Bronchial epithelial cell (primary cell): ENCODE measurements at regions not wholly inside any gene's neighbourhood (a gene's known extent, or its start where the extent isn't known, plus 50 kb on each side); places are given as distances from the start of the nearest gene placed in this dataset.

ENCODE experiments used
- DNase-seq: peaks from one replicate; pipeline ENCODE4 v3.0.0-alpha.2; 2010; ENCODE audit warnings: low read depth
- FAIRE-seq: peaks from 2 replicates; lab custom pipeline; 2011; peaks lifted over from hg19 to GRCh38; lab: Jason Lieb, UNC
- H3K27me3 ChIP-seq: 2 replicates; pipeline ENCODE4 v1.5.1; 2011; ENCODE audit warnings: low read length; ENCODE audit not compliant: control insufficient read depth, insufficient read depth
- H3K36me3 ChIP-seq: 2 replicates; pipeline ENCODE4 v1.5.1; 2011; ENCODE audit warnings: low read length; ENCODE audit not compliant: control insufficient read depth, insufficient read depth
- H3K4me3 ChIP-seq: 2 replicates; pipeline ENCODE4 v1.5.1; 2011; ENCODE audit warnings: mild to moderate bottlenecking, low read depth, low read length, control low read depth
- CTCF ChIP-seq: IDR thresholded peaks from 2 replicates; pipeline ENCODE4 v1.5.1; 2011; ENCODE audit warnings: mild to moderate bottlenecking, moderate library complexity, low read length, control low read depth, inconsistent platforms; ENCODE audit not compliant: insufficient read depth, severe bottlenecking

DNA sequence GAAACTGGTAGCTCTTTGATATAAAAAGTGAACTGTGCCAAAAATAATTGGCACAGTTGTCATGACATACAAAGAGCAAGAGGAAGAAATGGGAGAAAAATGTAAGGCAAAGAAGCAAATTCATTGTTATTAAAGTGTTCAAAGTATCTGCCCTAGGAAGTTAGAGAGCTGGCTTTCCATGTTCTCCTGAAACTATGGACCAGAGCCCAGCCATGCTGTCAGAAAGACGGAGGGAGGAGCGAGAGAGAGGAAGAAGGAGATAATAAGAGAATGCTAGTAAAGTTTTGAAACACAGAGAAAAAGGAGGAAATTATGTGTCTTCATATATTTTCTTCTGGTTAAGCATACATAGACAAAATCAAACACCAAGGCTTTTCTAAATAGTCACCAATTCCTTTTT is 78.1 kb upstream of the PELI2 start:
- FAIRE-seq (no peak), DNase-seq (no peak)
- H3K36me3 ChIP-seq: no peaks in the 10 kb centered on the region
- peaks cover 4% of the 10 kb centered on the region for H3K27me3 ChIP-seq
- no peak overlapping the region for H3K4me3 ChIP-seq
- TF ChIP-seq CTCF: no peak

DNA sequence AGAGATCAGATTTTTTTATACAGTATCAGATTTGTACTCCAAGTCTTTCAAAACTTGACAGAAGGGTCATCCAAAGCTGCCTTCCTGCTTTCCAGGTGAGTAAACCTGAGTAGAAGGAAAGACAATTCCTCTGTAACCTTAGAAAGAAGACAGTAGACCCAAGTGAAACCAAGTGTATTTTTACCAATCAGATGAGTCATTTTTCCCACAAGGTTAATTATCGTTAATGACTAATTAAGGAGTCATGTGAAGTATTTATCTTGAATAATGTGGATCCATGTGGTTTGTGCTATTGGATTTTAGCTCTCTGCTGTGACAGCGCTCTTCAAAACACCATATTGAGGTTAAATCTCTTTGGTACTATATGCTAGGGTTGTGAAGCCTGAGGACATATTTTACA is 74.0 kb upstream of the PELI2 start:
- peak; percentile 56 for DNase-seq
- peaks cover 1% of the 10 kb centered on the region for H3K27me3 ChIP-seq
- no peak for TF ChIP-seq CTCF
- H3K36me3 ChIP-seq: no peaks in the 10 kb centered on the region
- no peak overlapping the region for H3K4me3 ChIP-seq
- no peak for FAIRE-seq

- no peak for TF ChIP-seq CTCF
- no peaks in the 10 kb centered on the region for H3K27me3 ChIP-seq
- DNase-seq (peak; percentile 25), FAIRE-seq (no peak)
- no peak overlapping the region for H3K4me3 ChIP-seq
- H3K36me3 ChIP-seq: no peaks in the 10 kb centered on the region
Measured at GRCh38 chr14:56046546-56046945, 71.7 kb upstream of the PELI2 start.

- Histone ChIP-seq H3K36me3 (no peaks in the 10 kb centered on the region), H3K4me3 (no peak overlapping the region), H3K27me3 (no peaks in the 10 kb centered on the region)
- FAIRE-seq (no peak), DNase-seq (no peak)
- no peak for TF ChIP-seq CTCF
Measured at GRCh38 chr14:56046996-56047395, 71.2 kb upstream of the PELI2 start.

GRCh38 chr14:56049536-56049935 is 68.7 kb upstream of the PELI2 start:
- H3K4me3 ChIP-seq: no peak overlapping the region
- no peak for FAIRE-seq

More at GRCh38 chr14:56049536-56049935, 68.7 kb upstream of the PELI2 start:
- H3K36me3 ChIP-seq: no peaks in the 10 kb centered on the region
- H3K27me3 ChIP-seq: no peaks in the 10 kb centered on the region
- no peak for TF ChIP-seq CTCF
- DNase-seq: no peak
